K562 (cell line): ENCODE measurements at regions not wholly inside any gene's neighbourhood (a gene's known extent, or its start where the extent isn't known, plus 50 kb on each side); places are given as distances from the start of the nearest gene placed in this dataset.

ENCODE experiments used
- BCL6 ChIP-seq: fragments of 250-450 bp; sonication (Bioruptor Pico); IDR thresholded peaks from 2 replicates; pipeline ENCODE4 v1.4.0; 2020
- C11orf30 ChIP-seq: fragments of 450-650 bp; IDR thresholded peaks from 2 replicates; pipeline ENCODE4 v1.6.1; 2016; ENCODE audit warnings: low read depth, mild to moderate bottlenecking
- CTCFL ChIP-seq: IDR thresholded peaks from 2 replicates; pipeline ENCODE4 v1.6.1; 2011; ENCODE audit warnings: borderline replicate concordance, low read depth, mild to moderate bottlenecking, moderate library complexity, low read length; ENCODE audit not compliant: insufficient read depth, poor library complexity, severe bottlenecking
- DEAF1 ChIP-seq: fragments of 450-650 bp; formaldehyde crosslinking; IDR thresholded peaks from 2 replicates; pipeline ENCODE4 v1.4.0; 2020; ENCODE audit warnings: mild to moderate bottlenecking, moderate library complexity
- ELF4 ChIP-seq: fragments of 450-650 bp; formaldehyde crosslinking; IDR thresholded peaks from 2 replicates; pipeline ENCODE4 v1.4.0; 2022; ENCODE audit warnings: missing genetic modification characterization
- EP300 ChIP-seq: IDR thresholded peaks from 2 replicates; pipeline ENCODE4 v1.6.1; 2012; ENCODE audit warnings: low read length, improper control_type of control experiment
- GTF2E2 ChIP-seq: fragments of 200-800 bp; sonication (Bioruptor generic); IDR thresholded peaks from 2 replicates; pipeline ENCODE4 v1.6.1; 2016; ENCODE audit warnings: missing genetic modification characterization, missing compliant biosample characterization
- HDAC6 ChIP-seq: IDR thresholded peaks from 2 replicates; pipeline ENCODE4 v1.6.1; 2012; ENCODE audit warnings: low read depth, mild to moderate bottlenecking, control low read depth, inconsistent platforms, low read length, moderate library complexity
- HMG20B ChIP-seq: fragments of 250-450 bp; sonication (Bioruptor Pico); IDR thresholded peaks from 2 replicates; pipeline ENCODE4 v1.5.0; 2021; ENCODE audit warnings: mild to moderate bottlenecking
- HNRNPL ChIP-seq: fragments of 200-400 bp; formaldehyde crosslinking; IDR thresholded peaks from 2 replicates; pipeline ENCODE4 v1.6.1; 2017; ENCODE audit warnings: low read depth, mild to moderate bottlenecking, low read length
- LCOR ChIP-seq: sonication (generic); formaldehyde crosslinking; IDR thresholded peaks from 2 replicates; pipeline ENCODE4 v1.8.0; 2022; ENCODE audit warnings: mild to moderate bottlenecking, missing genetic modification reagents
- MTA3 ChIP-seq: fragments of 450-650 bp; formaldehyde crosslinking; IDR thresholded peaks from 2 replicates; pipeline ENCODE4 v1.6.1; 2017; ENCODE audit warnings: mild to moderate bottlenecking, borderline replicate concordance
- SMAD4 ChIP-seq: fragments of 250-450 bp; sonication (Bioruptor Pico); conservative IDR thresholded peaks from 2 replicates; pipeline ENCODE4 v1.8.0; 2021; ENCODE audit warnings: inconsistent platforms, mild to moderate bottlenecking, moderate library complexity
- SMARCA4 ChIP-seq: fragments of 450-650 bp; IDR thresholded peaks from 2 replicates; pipeline ENCODE4 v1.6.1; 2016
- SMC3 ChIP-seq: conservative IDR thresholded peaks from 2 replicates; pipeline ENCODE4 v1.6.1; 2011; ENCODE audit warnings: low read depth, low read length, improper control_type of control experiment; ENCODE audit not compliant: insufficient read depth
- SNRNP70 ChIP-seq: fragments of 200-400 bp; formaldehyde crosslinking; optimal IDR thresholded peaks from 2 replicates; pipeline ENCODE3; 2017; ENCODE audit warnings: low read depth, low read length
- TCF3 ChIP-seq: sonication (generic); formaldehyde crosslinking; IDR thresholded peaks from 2 replicates; pipeline ENCODE4 v1.4.0; 2020; ENCODE audit warnings: mild to moderate bottlenecking, missing genetic modification reagents
- ZBTB34 ChIP-seq: fragments of 250-450 bp; sonication (Bioruptor Pico); IDR thresholded peaks from 2 replicates; pipeline ENCODE4 v1.8.0; 2021; ENCODE audit warnings: mild to moderate bottlenecking, moderate library complexity
- ZBTB7A ChIP-seq: IDR thresholded peaks from 2 replicates; pipeline ENCODE4 v1.6.1; 2011; ENCODE audit warnings: low read depth, mild to moderate bottlenecking, low read length, moderate library complexity, borderline replicate concordance; ENCODE audit not compliant: control insufficient read depth
- ZFP1 ChIP-seq: fragments of 450-650 bp; formaldehyde crosslinking; IDR thresholded peaks from 2 replicates; pipeline ENCODE4 v1.4.0; 2020; ENCODE audit warnings: mild to moderate bottlenecking, mixed read lengths
- ZNF512 ChIP-seq: IDR thresholded peaks from 2 replicates; pipeline ENCODE4 v1.6.1; 2016; ENCODE audit warnings: missing genetic modification characterization, missing compliant biosample characterization

GRCh38 chr6:27693766-27694546, 218.2 kb downstream of the OR2B2 start (continued):
- TF ChIP-seq CTCFL (no peak), GTF2E2 (tag) (peak; percentile 70; the same call in 1 of the 2 replicates), LCOR (CRISPR knock-in tag) (peak; percentile 51), SMARCA4 (peak; percentile 45), HDAC6 (no peak), DEAF1 (CRISPR knock-in tag) (no peak), BCL6 (CRISPR knock-in tag) (no peak), MTA3 (peak; percentile 26; the same call in 1 of the 2 replicates), TCF3 (peak; percentile 14; the same call in 1 of the 2 replicates), ZBTB34 (CRISPR knock-in tag) (no peak), C11orf30 (peak; percentile 49; the same call in 1 of the 2 replicates), ZNF512 (tag) (no peak), HNRNPL (0 out of 2 replicates have a peak, but pooled peaks have one; percentile 27), SMAD4 (CRISPR knock-in tag) (peak; percentile 27), SNRNP70 (no peak), ZFP1 (CRISPR knock-in tag) (no peak), HMG20B (CRISPR knock-in tag) (no peak), EP300 (peak; percentile 26), ZBTB7A (0 out of 2 replicates have a peak, but pooled peaks have one; percentile 56), SMC3 (0 out of 2 replicates have a peak, but pooled peaks have one; percentile 11), ELF4 (CRISPR knock-in tag) (0 out of 2 replicates have a peak, but pooled peaks have one; percentile 36)
